ENCODE measurements at regions not wholly inside any gene's neighbourhood (a gene's known extent, or its start where the extent isn't known, plus 50 kb on each side); places are given as distances from the start of the nearest gene placed in this dataset.

DNA sequence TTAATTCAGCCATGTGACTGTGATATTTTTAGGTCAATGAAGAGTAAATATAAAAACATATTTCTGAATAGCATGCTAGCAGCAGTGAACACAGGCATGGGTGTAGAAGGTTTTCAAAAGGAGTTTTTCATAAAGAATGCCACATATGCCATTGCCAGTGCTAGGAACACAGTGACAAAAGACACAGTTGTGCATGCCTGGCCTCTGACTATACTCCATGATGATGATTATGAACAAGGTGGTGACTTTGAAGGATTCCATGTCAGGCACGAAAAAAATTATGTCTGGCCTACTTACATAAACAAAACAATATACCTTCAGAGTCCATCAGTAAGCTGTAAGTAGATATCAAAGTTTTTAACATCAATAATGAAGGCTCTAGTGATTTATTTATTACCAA is 438.7 kb downstream of the TLE1 start:
- ATAC-seq (no peak), DNase-seq (no peak)
- Histone ChIP-seq H3K27ac (no peak overlapping the region), H3K9me3 (no peaks in the 10 kb centered on the region), H3K27me3 (no peaks in the 10 kb centered on the region), H3K4me3 (no peak overlapping the region), H3K36me3 (replicated peaks in 1 of 2; ENCODE audit: insufficient read depth in 1 of 2, low read depth in 2 of 2) (no peaks in the 10 kb centered on the region), H3K4me1 (no peaks in the 10 kb centered on the region)
- WGBS, 2 donors, result 38 to 39% methylated on average over 1 of the region's 1 CpG
- TF ChIP-seq POLR2A (IDR thresholded peaks at IDR 0.05), result no peak
- TF ChIP-seq, protein P1, sequence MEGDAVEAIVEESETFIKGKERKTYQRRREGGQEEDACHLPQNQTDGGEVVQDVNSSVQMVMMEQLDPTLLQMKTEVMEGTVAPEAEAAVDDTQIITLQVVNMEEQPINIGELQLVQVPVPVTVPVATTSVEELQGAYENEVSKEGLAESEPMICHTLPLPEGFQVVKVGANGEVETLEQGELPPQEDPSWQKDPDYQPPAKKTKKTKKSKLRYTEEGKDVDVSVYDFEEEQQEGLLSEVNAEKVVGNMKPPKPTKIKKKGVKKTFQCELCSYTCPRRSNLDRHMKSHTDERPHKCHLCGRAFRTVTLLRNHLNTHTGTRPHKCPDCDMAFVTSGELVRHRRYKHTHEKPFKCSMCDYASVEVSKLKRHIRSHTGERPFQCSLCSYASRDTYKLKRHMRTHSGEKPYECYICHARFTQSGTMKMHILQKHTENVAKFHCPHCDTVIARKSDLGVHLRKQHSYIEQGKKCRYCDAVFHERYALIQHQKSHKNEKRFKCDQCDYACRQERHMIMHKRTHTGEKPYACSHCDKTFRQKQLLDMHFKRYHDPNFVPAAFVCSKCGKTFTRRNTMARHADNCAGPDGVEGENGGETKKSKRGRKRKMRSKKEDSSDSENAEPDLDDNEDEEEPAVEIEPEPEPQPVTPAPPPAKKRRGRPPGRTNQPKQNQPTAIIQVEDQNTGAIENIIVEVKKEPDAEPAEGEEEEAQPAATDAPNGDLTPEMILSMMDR (IDR thresholded peaks at IDR 0.05), result no peak
- intact Hi-C loops (cut with DNase I), result no loop called here

DNA sequence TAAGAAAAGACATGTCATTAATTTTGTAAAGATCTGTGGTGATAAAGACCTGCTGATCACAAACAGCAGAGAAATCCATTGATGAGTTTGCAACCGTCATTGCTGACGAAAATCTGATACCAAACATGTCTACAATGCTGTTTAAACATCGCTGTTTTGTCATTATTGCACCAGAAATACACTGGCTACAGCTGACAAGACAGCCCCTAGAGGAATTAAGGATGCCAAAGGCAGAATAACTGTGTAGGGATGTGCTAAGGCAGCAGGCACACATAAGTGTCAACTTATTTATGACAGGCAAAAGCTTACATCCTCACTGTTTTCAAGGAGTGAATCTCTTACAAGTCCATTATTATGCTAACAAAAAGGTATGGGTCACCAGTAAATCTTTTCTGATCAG is 439.3 kb downstream of the TLE1 start:
- no peaks in the 10 kb centered on the region for H3K27me3 ChIP-seq
- TF ChIP-seq, protein P1 (IDR thresholded peaks at IDR 0.05), result no peak
- TF ChIP-seq POLR2A (IDR thresholded peaks at IDR 0.05), result no peak
- H3K9me3 ChIP-seq, result no peaks in the 10 kb centered on the region
- H3K4me3 ChIP-seq, result no peak overlapping the region
- H3K27ac ChIP-seq, result no peak overlapping the region
- DNase-seq (no peak), ATAC-seq (no peak)
- H3K4me1 ChIP-seq, result no peaks in the 10 kb centered on the region
- 51 to 54% methylated on average over 3 of the region's 3 CpGs for WGBS, 2 donors
- no peaks in the 10 kb centered on the region for H3K36me3 ChIP-seq (replicated peaks in 1 of 2; ENCODE audit: insufficient read depth in 1 of 2, low read depth in 2 of 2)
- intact Hi-C loops (cut with DNase I), result no loop called here

DNA sequence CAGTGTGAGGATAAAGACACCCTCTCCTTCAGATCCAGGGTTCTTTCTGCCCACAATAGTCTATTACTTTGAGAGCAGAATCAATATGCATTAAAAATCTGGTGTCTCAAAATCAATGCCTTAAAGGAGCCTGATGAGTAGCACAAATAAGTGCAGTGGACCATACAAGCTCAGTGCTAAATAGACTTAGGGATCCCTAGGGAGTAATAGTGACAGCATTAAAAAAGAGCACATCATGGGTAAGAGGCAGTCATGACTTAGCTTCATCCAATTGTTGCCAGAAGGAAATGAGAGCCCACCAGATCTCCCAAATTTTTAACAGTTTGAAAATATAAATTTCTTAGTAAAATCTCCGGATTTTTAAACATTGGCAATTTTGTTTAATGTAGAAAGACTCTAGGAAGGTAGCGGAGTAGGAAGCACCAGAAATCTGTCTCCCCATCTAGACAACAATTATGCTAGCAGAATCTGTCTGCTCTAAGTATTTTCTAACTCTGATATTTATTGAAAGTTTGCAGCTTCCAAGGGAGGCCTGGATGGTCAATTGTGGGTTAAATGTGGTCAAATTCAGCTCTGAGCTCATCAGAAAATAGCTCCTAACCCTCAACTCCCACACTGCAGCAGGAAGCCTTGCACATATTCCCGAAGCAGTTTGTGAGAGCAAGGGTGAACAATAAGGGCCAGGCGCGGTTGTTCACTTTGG is 443.9 kb downstream of the TLE1 start:
- no peak for TF ChIP-seq POLR2A (IDR thresholded peaks at IDR 0.05)
- TF ChIP-seq, protein P1 (IDR thresholded peaks at IDR 0.05), result no peak
- WGBS, 2 donors, result 68 to 70% methylated on average over 5 of the region's 5 CpGs
- Histone ChIP-seq H3K27me3 (no peaks in the 10 kb centered on the region), H3K4me1 (no peaks in the 10 kb centered on the region), H3K27ac (no peak overlapping the region), H3K9me3 (no peaks in the 10 kb centered on the region), H3K4me3 (no peak overlapping the region), H3K36me3 (replicated peaks in 1 of 2; ENCODE audit: insufficient read depth in 1 of 2, low read depth in 2 of 2) (no peaks in the 10 kb centered on the region)
- no peak for DNase-seq
- ATAC-seq, result no peak
- intact Hi-C loops (cut with DNase I), result no loop called here

GRCh38 chr9:81244631-81245030 is 444.7 kb downstream of the TLE1 start:
- DNase-seq (no peak), ATAC-seq (no peak)
- no peak overlapping the region for H3K27ac ChIP-seq
- intact Hi-C loops (cut with DNase I), result no loop called here
- H3K4me3 ChIP-seq, result no peak overlapping the region
- WGBS, 2 donors, result 25 to 53% methylated on average over 1 of the region's 1 CpG
- no peaks in the 10 kb centered on the region for H3K36me3 ChIP-seq (replicated peaks in 1 of 2; ENCODE audit: insufficient read depth in 1 of 2, low read depth in 2 of 2)
- no peak for TF ChIP-seq POLR2A (IDR thresholded peaks at IDR 0.05)
- TF ChIP-seq, protein P1 (IDR thresholded peaks at IDR 0.05), result no peak
- H3K9me3 ChIP-seq, result no peaks in the 10 kb centered on the region
- no peaks in the 10 kb centered on the region for H3K27me3 ChIP-seq
- H3K4me1 ChIP-seq, result no peaks in the 10 kb centered on the region

DNA sequence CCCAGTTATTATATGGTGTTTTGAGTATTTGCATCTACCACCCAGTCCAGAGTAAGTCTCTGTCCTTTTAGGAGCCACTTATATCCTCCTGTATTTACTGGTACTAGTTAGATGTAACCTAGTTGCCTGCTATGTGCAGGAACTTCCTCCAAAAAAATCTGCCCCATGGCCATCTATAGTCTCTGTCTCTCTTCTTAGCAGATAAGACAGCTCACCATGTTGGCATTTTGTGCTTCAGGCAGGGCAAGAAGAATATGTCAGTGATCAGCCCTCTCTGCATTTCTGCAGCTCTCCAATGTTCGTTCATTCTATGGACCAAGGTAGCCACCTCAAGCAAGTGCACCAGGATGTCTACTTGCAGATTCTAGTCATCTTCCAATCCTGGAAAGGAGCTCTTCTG is 446.5 kb downstream of the TLE1 start:
- ATAC-seq (no peak), DNase-seq (no peak)
- Histone ChIP-seq H3K4me1 (no peaks in the 10 kb centered on the region), H3K9me3 (no peaks in the 10 kb centered on the region), H3K4me3 (no peak overlapping the region), H3K36me3 (replicated peaks in 1 of 2; ENCODE audit: insufficient read depth in 1 of 2, low read depth in 2 of 2) (no peaks in the 10 kb centered on the region), H3K27me3 (no peaks in the 10 kb centered on the region), H3K27ac (no peak overlapping the region)
- WGBS, 2 donors, result 68 to 88% methylated on average over 1 of the region's 1 CpG
- TF ChIP-seq, protein P1 (IDR thresholded peaks at IDR 0.05), result no peak
- TF ChIP-seq POLR2A (IDR thresholded peaks at IDR 0.05), result no peak
- intact Hi-C loops (cut with DNase I), result no loop called here

Data from body of pancreas (tissue), 4 donors.